NCI-H2081 treated with DMSO at 0.1 percent for 48 hours (cell line): ENCODE measurements at regions not wholly inside any gene's neighbourhood (a gene's known extent, or its start where the extent isn't known, plus 50 kb on each side); places are given as distances from the start of the nearest gene placed in this dataset.

Experiments
- DNase-seq: peaks from one replicate; lab custom pipeline; 2025; lab: John Stamatoyannopoulos, UW

DNA sequence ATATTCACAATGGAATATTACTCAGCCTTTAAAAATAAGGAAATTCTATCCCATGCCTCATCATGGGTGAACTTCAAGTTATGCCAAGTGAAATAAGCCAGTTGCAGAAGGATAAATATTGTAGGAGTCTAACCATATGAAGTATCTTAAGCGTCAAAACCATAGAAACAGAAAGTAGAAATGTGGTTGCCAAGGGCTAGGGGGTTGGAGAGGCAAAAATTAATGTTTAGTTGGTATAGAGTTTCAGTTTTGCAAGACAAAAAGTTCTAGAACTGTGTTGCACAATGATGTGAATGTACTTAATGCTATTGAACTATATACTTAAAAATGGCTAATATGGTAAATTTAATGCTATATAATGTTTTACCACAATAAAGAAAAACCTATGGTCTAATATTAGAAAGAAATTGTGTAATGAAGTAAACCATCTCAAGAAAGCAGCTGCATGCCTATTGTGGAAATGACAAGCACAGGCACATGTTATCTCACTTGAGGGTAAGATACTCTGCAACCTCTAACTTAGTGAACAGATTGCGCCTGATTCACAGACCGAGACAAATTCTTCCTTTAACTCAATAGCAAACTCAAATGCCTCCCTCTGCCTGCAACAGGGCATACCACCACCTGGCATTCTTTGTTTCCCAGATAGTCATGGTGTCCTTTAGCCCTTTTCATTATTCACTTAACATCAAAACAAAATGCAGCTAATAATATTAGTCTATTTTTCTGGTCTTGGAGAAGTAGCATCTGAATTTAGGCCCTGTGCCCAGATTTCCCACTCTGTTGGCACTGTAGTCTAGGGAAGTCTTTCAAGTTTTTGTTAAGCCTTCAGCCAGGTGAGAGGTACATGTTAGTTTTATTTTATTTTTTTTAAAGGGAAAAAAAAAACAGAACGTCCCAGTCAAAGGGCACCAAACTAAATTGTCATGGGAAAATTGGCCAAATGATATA, 80.2 kb upstream of the ACP3 start:
- DNase-seq, result no peak

DNA sequence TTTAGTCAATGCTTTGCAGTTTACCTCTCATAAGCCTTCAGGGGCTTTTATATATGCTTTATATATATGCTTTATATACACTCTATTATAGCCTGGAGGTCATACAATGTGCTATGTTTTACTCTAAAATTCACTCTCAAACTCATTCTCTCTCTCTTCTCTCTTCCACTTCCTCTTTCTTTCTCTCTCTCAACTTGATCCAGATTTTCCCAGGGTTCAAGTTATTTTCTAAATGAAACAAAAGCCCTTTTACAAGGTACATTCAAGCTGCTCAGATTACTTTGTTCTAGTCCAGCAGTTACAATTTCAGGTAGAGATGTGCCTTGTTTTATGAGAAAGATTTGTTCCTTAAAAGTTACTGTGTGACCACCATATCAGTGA, 79.6 kb upstream of the ACP3 start:
- DNase-seq, result no peak

DNA sequence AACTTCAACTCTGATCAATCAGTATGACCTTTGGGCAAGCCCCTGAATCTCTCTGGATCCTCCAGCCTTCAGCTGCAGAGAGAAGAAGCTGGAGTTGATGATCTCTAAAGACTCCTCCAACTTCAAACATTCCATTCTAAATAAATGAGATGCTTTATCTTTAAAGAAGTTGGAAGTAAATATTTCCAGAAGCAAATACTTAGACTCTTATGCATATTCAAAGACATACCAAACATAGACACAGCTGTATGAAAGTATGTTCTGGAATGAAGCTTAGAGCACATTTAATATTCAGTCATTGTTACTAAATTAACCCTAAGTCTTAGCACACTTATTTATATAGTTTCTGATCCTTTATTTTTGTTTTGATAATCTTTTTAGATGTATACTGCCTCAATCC, 77.6 kb upstream of the ACP3 start:
- DNase-seq, result no peak

DNA sequence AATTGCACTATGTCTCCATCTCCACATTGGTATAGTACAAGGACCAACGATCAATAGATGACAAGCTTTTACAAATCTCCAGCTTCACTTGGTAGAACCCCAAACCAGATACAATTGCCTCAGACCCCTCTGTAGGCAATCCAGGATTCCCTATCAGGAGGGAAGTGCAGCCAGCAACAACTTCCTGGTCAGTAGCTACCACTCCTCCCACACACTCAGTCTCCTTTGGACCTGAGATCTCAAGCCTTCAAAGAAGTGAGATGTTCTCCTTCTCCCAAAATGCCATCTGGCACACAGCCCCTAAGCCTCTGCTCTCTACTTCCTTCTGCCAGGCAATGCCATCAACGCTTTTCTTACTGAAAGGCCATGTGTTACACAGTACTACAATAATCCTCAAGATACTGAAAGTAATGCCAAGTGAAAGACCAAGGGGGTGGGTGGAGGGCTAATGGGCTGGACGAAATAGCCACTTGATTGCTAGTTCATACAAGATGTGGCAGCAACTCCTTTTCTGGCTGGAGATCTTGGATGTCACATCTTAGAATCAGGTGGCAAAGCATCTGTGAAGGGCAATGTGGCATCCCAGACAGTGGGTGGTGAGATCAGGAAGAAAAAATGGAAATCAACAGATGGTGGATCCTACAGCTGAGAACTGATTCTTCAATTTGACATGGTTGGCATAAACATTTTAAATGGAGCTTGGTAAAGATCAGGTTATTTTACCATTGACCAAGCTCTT, 75.3 kb upstream of the ACP3 start:
- DNase-seq, result no peak

DNA sequence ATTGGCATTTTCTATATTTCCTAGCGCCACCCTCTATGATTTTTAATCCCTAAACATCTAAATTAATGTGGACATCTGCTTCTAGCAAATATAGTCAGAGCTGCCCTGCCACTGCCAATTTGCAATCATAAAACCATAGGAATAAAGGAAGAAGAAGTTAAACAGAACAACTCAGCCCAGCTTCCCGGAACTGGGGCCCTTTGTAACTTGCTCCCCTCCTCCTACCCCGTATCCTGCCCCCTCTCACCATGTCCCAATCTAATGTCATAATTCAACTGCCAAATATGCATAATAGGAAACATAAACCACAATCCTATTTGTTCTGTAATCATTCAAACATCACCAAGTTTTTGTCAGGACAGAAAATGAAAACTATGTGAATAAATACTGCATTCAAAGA, 74.4 kb upstream of the ACP3 start:
- DNase-seq, result no peak

GRCh38 chr3:132245552-132246142, 71.6 kb upstream of the ACP3 start:
- no peak for DNase-seq

GRCh38 chr3:132246212-132246611, 71.0 kb upstream of the ACP3 start:
- no peak for DNase-seq

GRCh38 chr3:132247211-132247610, 70.0 kb upstream of the ACP3 start:
- no peak for DNase-seq

DNA sequence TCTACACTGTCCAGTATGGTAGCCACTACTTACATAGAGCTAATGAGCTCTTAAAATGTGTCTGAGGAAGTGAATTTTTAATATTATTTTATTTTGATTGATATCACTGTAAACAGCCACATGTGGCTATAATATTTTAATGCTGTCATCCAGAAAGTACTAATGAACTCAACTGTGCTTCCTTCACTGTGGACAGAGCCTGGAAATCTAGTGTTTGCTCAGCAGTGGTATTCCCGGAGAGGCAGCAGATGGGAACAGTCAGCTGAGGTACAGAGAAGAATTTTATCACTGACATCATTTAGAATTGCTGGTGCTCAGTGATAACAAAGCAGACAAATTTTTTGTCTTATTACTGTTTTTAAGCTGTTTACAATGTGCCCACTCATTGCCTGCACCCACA, 68.7 kb upstream of the ACP3 start:
- DNase-seq, result no peak

GRCh38 chr3:132253262-132253878, 63.8 kb upstream of the ACP3 start:
- DNase-seq, result peak; percentile 21

- DNase-seq, result no peak
These were observed 63.0 kb upstream of the ACP3 start for GRCh38 chr3:132254076-132254755.

- no peak for DNase-seq
These were observed 62.0 kb upstream of the ACP3 start for GRCh38 chr3:132255041-132255745.

GRCh38 chr3:132256989-132257388, 60.2 kb upstream of the ACP3 start:
- DNase-seq, result no peak

GRCh38 chr3:132261506-132261905, 55.7 kb upstream of the ACP3 start:
- no peak for DNase-seq

- DNase-seq, result no peak
These were observed 54.9 kb upstream of the ACP3 start for GRCh38 chr3:132262305-132262704.

- DNase-seq, result no peak
These were observed 54.3 kb upstream of the ACP3 start for GRCh38 chr3:132262956-132263355.

- no peak for DNase-seq
These were observed 52.2 kb upstream of the ACP3 start for GRCh38 chr3:132265028-132265427.

GRCh38 chr3:132265488-132265887, 51.7 kb upstream of the ACP3 start:
- DNase-seq, result no peak

- DNase-seq, result no peak
These were observed 49.7 kb upstream of the ACP3 start for GRCh38 chr3:132267391-132267993.
